GM18951 (cell line): ENCODE measurements at regions not wholly inside any gene's neighbourhood (a gene's known extent, or its start where the extent isn't known, plus 50 kb on each side); places are given as distances from the start of the nearest gene placed in this dataset.
"Not testable (repeated sequence)": the region's sequence is repeated elsewhere in the genome, so short reads cannot be mapped to it uniquely, and the experiment has no call there.

Source experiments
- POLR2A ChIP-seq: IDR thresholded peaks from 4 replicates; pipeline ENCODE4 v1.6.1; 2011; ENCODE audit warnings: mild to moderate bottlenecking; ENCODE audit not compliant: insufficient read length, insufficient read depth; ENCODE audit errors: extremely low read depth
- in situ Hi-C: fragments of 300-500 bp; cut with MboI; formaldehyde crosslinking; loops from one replicate; pipeline ENCODE4 v1.12.0; 2022; ENCODE audit warnings: low sequenced_read_pairs, mixed read lengths, inconsistent platforms; ENCODE audit not compliant: unreplicated experiment

- in situ Hi-C loops = no loop called here
- TF ChIP-seq POLR2A = no peak
Observed at GRCh38 chr6:126685182-126685581, 345.3 kb downstream of the CENPW start.

GRCh38 chr6:126696921-126697693 is 357.2 kb downstream of the CENPW start:
- in situ Hi-C loops = no loop called here
- no peak for TF ChIP-seq POLR2A

GRCh38 chr6:126698732-126699240 is 358.9 kb downstream of the CENPW start:
- no peak for TF ChIP-seq POLR2A
- in situ Hi-C loops = no loop called here

GRCh38 chr6:126701676-126702560 is 362.0 kb downstream of the CENPW start:
- in situ Hi-C loops = no loop called here
- no peak for TF ChIP-seq POLR2A

- TF ChIP-seq POLR2A = no peak
- in situ Hi-C loops = no loop called here
Observed at GRCh38 chr6:126716032-126716431, 376.1 kb downstream of the CENPW start.

- no peak for TF ChIP-seq POLR2A
- in situ Hi-C loops = no loop called here
Observed at GRCh38 chr6:126716826-126717509, 377.1 kb downstream of the CENPW start.

- TF ChIP-seq POLR2A = no peak
- in situ Hi-C loops = no loop called here
Observed at GRCh38 chr6:126718600-126719327, 378.8 kb downstream of the CENPW start.

- in situ Hi-C loops = no loop called here
- no peak for TF ChIP-seq POLR2A
Observed at GRCh38 chr6:126720304-126720703, 380.4 kb downstream of the CENPW start.

GRCh38 chr6:126721581-126722160 is 381.8 kb downstream of the CENPW start:
- no peak for TF ChIP-seq POLR2A
- in situ Hi-C loops = no loop called here

- in situ Hi-C loops = no loop called here
- no peak for TF ChIP-seq POLR2A
Observed at GRCh38 chr6:126722411-126722810, 382.5 kb downstream of the CENPW start.

- TF ChIP-seq POLR2A = no peak
Observed at GRCh38 chr6:126723541-126724170, 383.7 kb downstream of the CENPW start.

GRCh38 chr6:126724821-126725220 is 384.9 kb downstream of the CENPW start:
- TF ChIP-seq POLR2A = no peak
- in situ Hi-C loops = no loop called here

More at GRCh38 chr6:126723541-126724170, 383.7 kb downstream of the CENPW start:
- in situ Hi-C loops = no loop called here

- in situ Hi-C loops = not testable (repeated sequence)
Observed at GRCh38 chr6:126726454-126726853, 386.5 kb downstream of the CENPW start.
